B cell (primary cell): ENCODE measurements at regions not wholly inside any gene's neighbourhood (a gene's known extent, or its start where the extent isn't known, plus 50 kb on each side); places are given as distances from the start of the nearest gene placed in this dataset.

ENCODE experiments used
- ATAC-seq: fragments of 200-7000 bp; cut with Tn5 transposase; one replicate; pipeline ENCODE4 v1.10.0; 2021; ENCODE audit warnings: low read depth, mild to moderate bottlenecking, moderate number of reproducible peaks, moderate library complexity
- CTCF ChIA-PET: fragments of 350-600 bp; sonication (Branson Sonifier 250); formaldehyde crosslinking; loops from one replicate; lab custom pipeline; 2021; ENCODE audit warnings: antibody characterized with exemption, inconsistent platforms; lab: Charles Lee
- POLR2A ChIA-PET: fragments of 350-600 bp; sonication (Branson Sonifier 250); formaldehyde crosslinking; loops from one replicate; lab custom pipeline; 2021; ENCODE audit warnings: antibody characterized with exemption; lab: Charles Lee
- DNase-seq: peaks from one replicate; pipeline ENCODE4 v3.0.0; 2013
- H2AFZ ChIP-seq: 2 replicates; pipeline ENCODE4 v1.6.1; 2012; ENCODE audit warnings: mild to moderate bottlenecking, low read depth, low read length; ENCODE audit not compliant: insufficient read depth, poor library complexity, severe bottlenecking
- H3K27ac ChIP-seq, 2 donors: 1 replicate in 1 of 2; 2 replicates in 1 of 2; pipeline ENCODE4 v1.5.1; 2012 to 2013; ENCODE audit warnings: low read length in 2 of 2, mild to moderate bottlenecking in 2 of 2, moderate library complexity in 1 of 2
- H3K27me3 ChIP-seq, 4 experiments: fragments of 200-600 bp in 1 of 4; sonication (generic) in 1 of 4; replicated peaks in 1 of 4; 1 replicate in 2 of 4; 2 replicates in 2 of 4; pipeline versions ENCODE4 v1.6.1 to v1.7.0; 2013 to 2016; ENCODE audit warnings: low read length in 3 of 4, mild to moderate bottlenecking in 2 of 4, mixed read lengths in 1 of 4, moderate library complexity in 1 of 4; ENCODE audit not compliant: insufficient read depth in 4 of 4, control insufficient read depth in 3 of 4; ENCODE audit errors: control extremely low read depth in 1 of 4
- H3K36me3 ChIP-seq, 2 experiments: replicated peaks in 1 of 2; 1 replicate in 1 of 2; 2 replicates in 1 of 2; pipeline versions ENCODE4 v1.6.1 to v1.7.1; 2013; ENCODE audit warnings: low read length in 1 of 2; ENCODE audit not compliant: insufficient read depth in 2 of 2, control insufficient read depth in 1 of 2; ENCODE audit errors: control extremely low read depth in 1 of 2, extremely low read depth in 1 of 2
- H3K4me1 ChIP-seq, 2 donors: fragments of 200-600 bp in 1 of 2; sonication (generic) in 1 of 2; 1 replicate in 1 of 2; 2 replicates in 1 of 2; pipeline versions ENCODE4 v1.5.1 to v1.6.1; 2013 to 2017; ENCODE audit warnings: low read length in 2 of 2; ENCODE audit not compliant: control insufficient read depth in 2 of 2, insufficient read depth in 2 of 2
- H3K4me2 ChIP-seq: replicated peaks from 2 replicates; pipeline ENCODE3; 2012; ENCODE audit warnings: mild to moderate bottlenecking, low read depth, low read length; ENCODE audit not compliant: poor library complexity, severe bottlenecking
- H3K4me3 ChIP-seq, 5 experiments: fragments of 200-600 bp in 1 of 5; sonication (generic) in 1 of 5; 1 replicate in 3 of 5; 2 replicates in 2 of 5; pipeline versions ENCODE4 v1.5.1 to v1.7.0; 2011 to 2016; ENCODE audit warnings: low read length in 4 of 5, mild to moderate bottlenecking in 4 of 5, low read depth in 2 of 5, control low read depth in 1 of 5, moderate library complexity in 1 of 5; ENCODE audit not compliant: insufficient read depth in 1 of 5; ENCODE audit errors: control extremely low read depth in 1 of 5, extremely low read depth in 1 of 5
- H3K79me2 ChIP-seq: fragments of 200-600 bp; sonication (generic); one replicate; pipeline ENCODE4 v1.6.0; 2016; ENCODE audit warnings: low read length; ENCODE audit not compliant: control insufficient read depth, insufficient read depth
- H3K9ac ChIP-seq: fragments of 200-600 bp; sonication (generic); 2 replicates; pipeline ENCODE4 v1.6.1; 2017; ENCODE audit warnings: mild to moderate bottlenecking, low read length, moderate library complexity
- H3K9me3 ChIP-seq, 3 donors: one replicate each; pipeline versions ENCODE4 v1.6.1 to v1.7.1; 2013; ENCODE audit warnings: low read length in 2 of 3; ENCODE audit not compliant: control insufficient read depth in 2 of 3, insufficient read depth in 1 of 3; ENCODE audit errors: control extremely low read depth in 1 of 3
- H4K20me1 ChIP-seq: 2 replicates; pipeline ENCODE4 v1.6.0; 2012; ENCODE audit warnings: mild to moderate bottlenecking, low read length; ENCODE audit not compliant: insufficient read depth, control insufficient read depth, poor library complexity, severe bottlenecking
- H3K27ac Mint-ChIP-seq: one replicate; pipeline ENCODE4 v1.8.0; 2021; ENCODE audit warnings: mixed read lengths
- H3K27me3 Mint-ChIP-seq: one replicate; pipeline ENCODE4 v1.8.0; 2021; ENCODE audit warnings: mixed read lengths
- H3K4me1 Mint-ChIP-seq: one replicate; pipeline ENCODE4 v1.8.0; 2021; ENCODE audit warnings: mixed read lengths
- H3K4me3 Mint-ChIP-seq: one replicate; pipeline ENCODE4 v1.8.0; 2021; ENCODE audit warnings: mixed read lengths
- H3K9me3 Mint-ChIP-seq: one replicate; pipeline ENCODE4 v1.8.0; 2022; ENCODE audit warnings: mixed read lengths; ENCODE audit not compliant: insufficient read depth
- CTCF ChIP-seq: fragments of 200-600 bp; IDR thresholded peaks from one replicate; pipeline ENCODE4 v1.8.0; 2022; ENCODE audit warnings: antibody characterized with exemption, mild to moderate bottlenecking
- EZH2 ChIP-seq: IDR thresholded peaks from 2 replicates; pipeline ENCODE4 v1.6.1; 2012; ENCODE audit warnings: borderline replicate concordance, low read depth, mild to moderate bottlenecking, moderate library complexity, low read length; ENCODE audit not compliant: insufficient read depth, poor library complexity, severe bottlenecking
- whole genome bisulfite sequencing: methylation state at CpG from one replicate; pipeline ENCODE4 v1.1.5; 2013; ENCODE audit warnings: missing lambda C conversion rate; ENCODE audit not compliant: insufficient coverage; 5-methylcytosine and 5-hydroxymethylcytosine counted together
- intact Hi-C: fragments of 100-400 bp; cut with micrococcal nuclease; formaldehyde crosslinking; loops from one replicate; pipeline ENCODE4 v1.10.0; 2022

GRCh38 chr2:37436323-37436722 is 91.9 kb downstream of the QPCT start:
- WGBS, result no CpG with 5 or more reads among the region's 2 CpGs
- ATAC-seq (no peak), DNase-seq (no peak)
- H3K79me2 ChIP-seq, result no peaks in the 10 kb centered on the region
- no peak overlapping the region for H3K4me3 ChIP-seq
- ChIA-PET POLR2A (no interaction called here), CTCF (interaction anchor here (1.3 kb wide), 1 partner anchor 21 kb away, joined by 6 read pairs; no protein-coding TSS in a partner anchor)
- no peak overlapping the region for H3K9ac ChIP-seq
- TF ChIP-seq EZH2 (no peak), CTCF (no peak)
- no peak overlapping the region for H3K4me3 Mint-ChIP-seq
- H3K27ac ChIP-seq, result no peak overlapping the region
- H3K4me1 ChIP-seq, result no peaks in the 10 kb centered on the region
- H3K9me3 Mint-ChIP-seq, result no peaks in the 10 kb centered on the region
- H3K27me3 Mint-ChIP-seq, result peaks cover 23% of the 10 kb centered on the region
- no peaks in the 10 kb centered on the region for H4K20me1 ChIP-seq
- peaks cover 0 to 3% (median 1%) of the 10 kb centered on the region in 3 donors for H3K9me3 ChIP-seq
- intact Hi-C loops, result no loop called here
- no peak overlapping the region for H2AFZ ChIP-seq
- H3K27me3 ChIP-seq, result no peaks in the 10 kb centered on the region
- H3K4me1 Mint-ChIP-seq, result no peaks in the 10 kb centered on the region
- no peak overlapping the region for H3K27ac Mint-ChIP-seq
- no peaks in the 10 kb centered on the region for H3K36me3 ChIP-seq
- H3K4me2 ChIP-seq, result no peak overlapping the region

GRCh38 chr2:37439131-37439642 is 94.8 kb downstream of the QPCT start:
- Histone ChIP-seq H3K4me1 (no peaks in the 10 kb centered on the region), H4K20me1 (no peaks in the 10 kb centered on the region), H3K9ac (no peak overlapping the region), H3K79me2 (no peaks in the 10 kb centered on the region), H3K4me2 (no peak overlapping the region), H3K27me3 (no peaks in the 10 kb centered on the region), H2AFZ (no peak overlapping the region), H3K36me3 (no peaks in the 10 kb centered on the region), H3K27ac (no peak overlapping the region), H3K9me3 (peaks cover 2 to 5% (median 5%) of the 10 kb centered on the region in 3 donors), H3K4me3 (no peak overlapping the region)
- no peak overlapping the region for H3K27ac Mint-ChIP-seq
- intact Hi-C loops, result no loop called here
- H3K4me3 Mint-ChIP-seq, result no peak overlapping the region
- TF ChIP-seq CTCF, result no peak
- TF ChIP-seq EZH2, result no peak
- H3K9me3 Mint-ChIP-seq, result peaks cover 3% of the 10 kb centered on the region
- ChIA-PET CTCF (interaction anchor here (0.9 kb wide), 1 partner anchor 25 kb away, joined by 3 read pairs; no protein-coding TSS in a partner anchor), POLR2A (no interaction called here)
- H3K27me3 Mint-ChIP-seq, result peaks cover 16% of the 10 kb centered on the region
- H3K4me1 Mint-ChIP-seq, result no peaks in the 10 kb centered on the region
- ATAC-seq (no peak), DNase-seq (no peak)
